Liver (tissue), 8 donors: ENCODE measurements at regions not wholly inside any gene's neighbourhood (a gene's known extent, or its start where the extent isn't known, plus 50 kb on each side); places are given as distances from the start of the nearest gene placed in this dataset.

ENCODE experiments used
- DNase-seq: peaks from one replicate; pipeline ENCODE4 v3.0.0-alpha.2; 2017; ENCODE audit warnings: low spot score
- H3K27ac ChIP-seq, 2 donors: one replicate each; pipeline ENCODE4 v1.7.0; 2013; ENCODE audit warnings: inconsistent platforms in 2 of 2, low read length in 2 of 2, control low read depth in 1 of 2, low read depth in 1 of 2, mild to moderate bottlenecking in 1 of 2
- H3K27me3 ChIP-seq, 4 donors: one replicate each; pipeline versions ENCODE4 v1.6.1 to v1.7.0; 2013; ENCODE audit warnings: low read length in 3 of 4, inconsistent platforms in 1 of 4, mild to moderate bottlenecking in 1 of 4, moderate library complexity in 1 of 4; ENCODE audit not compliant: control insufficient read depth in 4 of 4, insufficient read depth in 4 of 4
- H3K36me3 ChIP-seq, 4 donors: one replicate each; pipeline versions ENCODE4 v1.6.1 to v1.7.0; 2013; ENCODE audit warnings: low read length in 3 of 4, mild to moderate bottlenecking in 3 of 4, low read depth in 1 of 4, moderate library complexity in 1 of 4; ENCODE audit not compliant: control insufficient read depth in 4 of 4, insufficient read depth in 3 of 4
- H3K4me1 ChIP-seq, 4 donors: one replicate each; pipeline versions ENCODE4 v1.6.1 to v1.7.0; 2013; ENCODE audit warnings: low read length in 3 of 4, mild to moderate bottlenecking in 3 of 4, moderate library complexity in 1 of 4; ENCODE audit not compliant: control insufficient read depth in 4 of 4, insufficient read depth in 4 of 4
- H3K4me3 ChIP-seq, 3 donors: one replicate each; pipeline versions ENCODE4 v1.6.1 to v1.7.0; 2013; ENCODE audit warnings: low read length in 3 of 3, control low read depth in 1 of 3, low read depth in 1 of 3, mild to moderate bottlenecking in 1 of 3
- H3K9ac ChIP-seq, 2 donors: one replicate each; pipeline ENCODE4 v1.7.0; 2013; ENCODE audit warnings: low read length in 2 of 2, mild to moderate bottlenecking in 2 of 2, moderate library complexity in 2 of 2, control low read depth in 1 of 2, low read depth in 1 of 2
- H3K9me3 ChIP-seq, 4 donors: one replicate each; pipeline versions ENCODE4 v1.6.1 to v1.7.0; 2013; ENCODE audit warnings: low read length in 3 of 4; ENCODE audit not compliant: control insufficient read depth in 4 of 4
- ATF3 ChIP-seq: IDR thresholded peaks from 2 replicates; pipeline ENCODE4 v1.6.1; 2016; ENCODE audit warnings: antibody characterized with exemption
- CTCF ChIP-seq: fragments of 150-350 bp; IDR thresholded peaks from 2 replicates; pipeline ENCODE4 v1.5.1; 2017; ENCODE audit warnings: improper control_type of control experiment, low read depth, low read length; ENCODE audit not compliant: missing input control
- EGR1 ChIP-seq, 2 donors: IDR thresholded peaks; 2 replicates each; pipeline ENCODE4 v1.6.1; 2016 to 2018; ENCODE audit warnings: antibody characterized with exemption in 2 of 2, low read depth in 2 of 2
- FOXA1 ChIP-seq: IDR thresholded peaks from 2 replicates; pipeline ENCODE4 v1.6.1; 2016; ENCODE audit warnings: antibody characterized with exemption
- FOXA2 ChIP-seq: IDR thresholded peaks from 2 replicates; pipeline ENCODE4 v1.6.1; 2016; ENCODE audit warnings: antibody characterized with exemption
- GABPA ChIP-seq, 2 donors: IDR thresholded peaks in 1 of 2; conservative IDR thresholded peaks in 1 of 2; 2 replicates each; pipeline ENCODE4 v1.6.1; 2016; ENCODE audit warnings: antibody characterized with exemption in 2 of 2, mild to moderate bottlenecking in 1 of 2, moderate library complexity in 1 of 2
- HNF4A ChIP-seq, 2 donors: conservative IDR thresholded peaks; 2 replicates each; pipeline ENCODE4 v1.6.1; 2016; ENCODE audit warnings: antibody characterized with exemption in 2 of 2, mild to moderate bottlenecking in 2 of 2
- HNF4G ChIP-seq: IDR thresholded peaks from 2 replicates; pipeline ENCODE4 v1.6.1; 2016; ENCODE audit warnings: antibody characterized with exemption
- JUND ChIP-seq, 2 donors: IDR thresholded peaks; 2 replicates each; pipeline ENCODE4 v1.6.1; 2016; ENCODE audit warnings: antibody characterized with exemption in 2 of 2
- NR2F2 ChIP-seq: IDR thresholded peaks from 2 replicates; pipeline ENCODE4 v1.6.1; 2016; ENCODE audit warnings: antibody characterized with exemption
- RAD21 ChIP-seq, 2 donors: IDR thresholded peaks; 2 replicates each; pipeline ENCODE4 v1.6.1; 2016; ENCODE audit warnings: antibody characterized with exemption in 2 of 2, mild to moderate bottlenecking in 2 of 2
- REST ChIP-seq: IDR thresholded peaks from 2 replicates; pipeline ENCODE4 v1.6.1; 2016; ENCODE audit warnings: antibody characterized with exemption, mild to moderate bottlenecking
- RXRA ChIP-seq, 2 donors: IDR thresholded peaks; 2 replicates each; pipeline ENCODE4 v1.6.1; 2017 to 2018; ENCODE audit warnings: antibody characterized with exemption in 2 of 2, mild to moderate bottlenecking in 1 of 2
- SP1 ChIP-seq: IDR thresholded peaks from 2 replicates; pipeline ENCODE4 v1.6.1; 2018; ENCODE audit warnings: antibody characterized with exemption, mild to moderate bottlenecking
- TAF1 ChIP-seq: conservative IDR thresholded peaks from 2 replicates; pipeline ENCODE4 v1.6.1; 2016; ENCODE audit warnings: antibody characterized with exemption, mild to moderate bottlenecking
- YY1 ChIP-seq: IDR thresholded peaks from 2 replicates; pipeline ENCODE4 v1.6.1; 2016; ENCODE audit warnings: antibody characterized with exemption, mild to moderate bottlenecking
- WGBS: extraction: QIAGEN DNeasy Blood & Tissue Kit; methylation state at CpG from one replicate; pipeline ENCODE4 v1.1.7; 2013; 5-methylcytosine and 5-hydroxymethylcytosine counted together
- TF ChIP-seq, protein P1 (sequence below): IDR thresholded peaks from 2 replicates; pipeline ENCODE4 v1.6.1; 2016; ENCODE audit warnings: antibody characterized with exemption
- TF ChIP-seq, protein P2 (sequence below): IDR thresholded peaks from 2 replicates; pipeline ENCODE4 v1.6.1; 2016; ENCODE audit warnings: antibody characterized with exemption
- donor health status: healthy.
- donor health status: healthy.
- donor health status: healthy.
- donor health status: healthy.
- donor health status: healthy.

DNA sequence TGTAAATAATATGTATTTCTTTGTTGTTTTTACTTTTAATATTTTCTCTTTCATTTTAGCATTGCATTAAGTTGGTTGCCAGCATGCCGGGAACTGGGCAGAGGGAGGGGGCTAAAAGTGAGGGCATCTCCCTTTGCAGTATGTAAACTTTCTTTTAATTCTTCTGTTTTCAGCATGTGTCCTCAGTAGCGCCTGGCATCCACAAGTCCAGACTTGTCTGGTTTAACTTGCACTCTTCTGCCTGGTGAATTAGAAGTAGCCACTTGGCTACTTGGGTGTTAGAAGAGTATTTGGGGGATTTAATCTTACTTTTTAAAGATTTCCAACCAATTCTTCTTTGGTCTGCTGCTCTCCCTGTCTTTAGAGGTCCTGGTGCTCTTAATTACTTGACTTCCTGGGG, 117.2 kb upstream of the SCAF11 start:
- 93% methylated on average over 2 of the region's 2 CpGs for WGBS
- TF ChIP-seq, protein P1, sequence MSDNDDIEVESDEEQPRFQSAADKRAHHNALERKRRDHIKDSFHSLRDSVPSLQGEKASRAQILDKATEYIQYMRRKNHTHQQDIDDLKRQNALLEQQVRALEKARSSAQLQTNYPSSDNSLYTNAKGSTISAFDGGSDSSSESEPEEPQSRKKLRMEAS: no peak
- TF ChIP-seq HNF4A (conservative IDR thresholded peaks at IDR 0.05): no peak
- TF ChIP-seq RAD21 (IDR thresholded peaks at IDR 0.05): no peak
- no peak for TF ChIP-seq YY1
- no peak for TF ChIP-seq NR2F2
- no peak for TF ChIP-seq TAF1
- no peak for TF ChIP-seq ATF3
- TF ChIP-seq HNF4G: no peak
- TF ChIP-seq FOXA1: no peak
- TF ChIP-seq EGR1 (IDR thresholded peaks at IDR 0.05; ENCODE audit: low read depth in 2 of 2): no peak
- no peak for TF ChIP-seq GABPA (IDR thresholded peaks at IDR 0.05 in 1 of 2, conservative IDR thresholded peaks at IDR 0.05 in 1 of 2)
- no peak for TF ChIP-seq FOXA2
- no peak for TF ChIP-seq SP1
- no peak for TF ChIP-seq CTCF
- no peak overlapping the region for H3K9ac ChIP-seq
- no peaks in the 10 kb centered on the region for H3K36me3 ChIP-seq
- H3K9me3 ChIP-seq: no peaks in the 10 kb centered on the region
- H3K27ac ChIP-seq: no peak overlapping the region
- H3K27me3 ChIP-seq: no peaks in the 10 kb centered on the region
- DNase-seq: no peak
- peaks cover 0 to 9% (median 6%) of the 10 kb centered on the region in 4 donors for H3K4me1 ChIP-seq
- H3K4me3 ChIP-seq: no peak overlapping the region

DNA sequence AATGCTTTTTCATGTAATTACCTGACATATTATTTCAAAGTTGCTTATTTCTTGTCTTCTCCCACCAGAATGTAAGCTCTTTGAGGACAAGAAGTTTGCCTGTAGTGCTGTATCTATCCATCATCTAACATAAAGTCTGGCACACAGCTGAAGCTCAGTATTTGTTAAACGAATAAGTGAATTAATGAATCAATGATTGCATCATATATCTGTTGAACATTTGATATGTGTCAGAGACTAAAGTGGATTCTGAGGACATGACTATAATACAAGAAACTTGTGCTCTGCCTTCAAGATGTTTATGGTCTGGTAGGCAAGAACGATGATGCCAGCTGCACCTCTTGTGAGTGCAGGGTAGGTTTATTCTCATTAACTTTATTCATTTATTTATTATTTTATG, 115.4 kb upstream of the SCAF11 start:
- TF ChIP-seq HNF4A (conservative IDR thresholded peaks at IDR 0.05) (no peak), JUND (IDR thresholded peaks at IDR 0.05) (no peak), RXRA (IDR thresholded peaks at IDR 0.05) (no peak), REST (no peak), RAD21 (IDR thresholded peaks at IDR 0.05) (no peak), CTCF (no peak), ATF3 (no peak), EGR1 (IDR thresholded peaks at IDR 0.05; ENCODE audit: low read depth in 2 of 2) (no peak), GABPA (IDR thresholded peaks at IDR 0.05 in 1 of 2, conservative IDR thresholded peaks at IDR 0.05 in 1 of 2) (no peak), YY1 (no peak), FOXA2 (no peak), NR2F2 (no peak), FOXA1 (no peak), TAF1 (no peak), SP1 (no peak), HNF4G (no peak)
- TF ChIP-seq, protein P1: no peak
- TF ChIP-seq, protein P2, sequence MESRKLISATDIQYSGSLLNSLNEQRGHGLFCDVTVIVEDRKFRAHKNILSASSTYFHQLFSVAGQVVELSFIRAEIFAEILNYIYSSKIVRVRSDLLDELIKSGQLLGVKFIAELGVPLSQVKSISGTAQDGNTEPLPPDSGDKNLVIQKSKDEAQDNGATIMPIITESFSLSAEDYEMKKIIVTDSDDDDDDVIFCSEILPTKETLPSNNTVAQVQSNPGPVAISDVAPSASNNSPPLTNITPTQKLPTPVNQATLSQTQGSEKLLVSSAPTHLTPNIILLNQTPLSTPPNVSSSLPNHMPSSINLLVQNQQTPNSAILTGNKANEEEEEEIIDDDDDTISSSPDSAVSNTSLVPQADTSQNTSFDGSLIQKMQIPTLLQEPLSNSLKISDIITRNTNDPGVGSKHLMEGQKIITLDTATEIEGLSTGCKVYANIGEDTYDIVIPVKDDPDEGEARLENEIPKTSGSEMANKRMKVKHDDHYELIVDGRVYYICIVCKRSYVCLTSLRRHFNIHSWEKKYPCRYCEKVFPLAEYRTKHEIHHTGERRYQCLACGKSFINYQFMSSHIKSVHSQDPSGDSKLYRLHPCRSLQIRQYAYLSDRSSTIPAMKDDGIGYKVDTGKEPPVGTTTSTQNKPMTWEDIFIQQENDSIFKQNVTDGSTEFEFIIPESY: no peak
- Histone ChIP-seq H3K27ac (no peak overlapping the region), H3K27me3 (no peaks in the 10 kb centered on the region), H3K4me1 (peaks cover 0 to 4% (median 1%) of the 10 kb centered on the region in 4 donors), H3K36me3 (no peaks in the 10 kb centered on the region), H3K4me3 (no peak overlapping the region), H3K9ac (no peak overlapping the region), H3K9me3 (no peaks in the 10 kb centered on the region)
- no peak for DNase-seq
- 84% methylated on average over 2 of the region's 2 CpGs for WGBS
